ENCODE measurements at regions not wholly inside any gene's neighbourhood (a gene's known extent, or its start where the extent isn't known, plus 50 kb on each side); places are given as distances from the start of the nearest gene placed in this dataset.

- no peak overlapping the region for H3K4ac ChIP-seq (ENCODE audit: low read depth, low read length)
- peak overlapping the region; percentile 38; the same call in 1 of the 2 replicates for H2BK120ac ChIP-seq (ENCODE audit: low read depth, low read length)
- H2AK5ac ChIP-seq (ENCODE audit: low read depth, low read length), result no peak overlapping the region
- peak overlapping the region; percentile 39; the same call in 1 of the 2 replicates for H2BK20ac ChIP-seq (ENCODE audit: low read depth, low read length)
- no peak for DNase-seq
- H3K4me1 ChIP-seq (ENCODE audit: control insufficient read depth, insufficient read depth, low read length), result peaks cover 16% of the 10 kb centered on the region
- no peaks in the 10 kb centered on the region for H3K79me1 ChIP-seq (ENCODE audit: low read depth in 1 of 2, low read length in 2 of 2)
- H4K8ac ChIP-seq (ENCODE audit: low read depth in 2 of 2, low read length in 2 of 2), result no peak overlapping the region
- intact Hi-C loops (cut with micrococcal nuclease), result no loop called here
- H3K23ac ChIP-seq (ENCODE audit: low read depth, low read length), result 0 out of 2 replicates have a peak overlapping the region, but pooled peaks have one; percentile 16
- no peak overlapping the region for H2AK9ac ChIP-seq (replicated peaks; ENCODE audit: low read depth, low read length, poor library complexity)
- BruUV-seq (replicated peaks), result no TSS peak
- no peak overlapping the region for H3K4me2 ChIP-seq (ENCODE audit: low read depth, low read length)
- no peak overlapping the region for H3K4me3 ChIP-seq (ENCODE audit: insufficient read depth, low read depth, low read length)
- TF ChIP-seq MXI1 (IDR thresholded peaks at IDR 0.05; ENCODE audit: borderline replicate concordance, low read depth, low read length), result no peak
- TF ChIP-seq, protein P1, sequence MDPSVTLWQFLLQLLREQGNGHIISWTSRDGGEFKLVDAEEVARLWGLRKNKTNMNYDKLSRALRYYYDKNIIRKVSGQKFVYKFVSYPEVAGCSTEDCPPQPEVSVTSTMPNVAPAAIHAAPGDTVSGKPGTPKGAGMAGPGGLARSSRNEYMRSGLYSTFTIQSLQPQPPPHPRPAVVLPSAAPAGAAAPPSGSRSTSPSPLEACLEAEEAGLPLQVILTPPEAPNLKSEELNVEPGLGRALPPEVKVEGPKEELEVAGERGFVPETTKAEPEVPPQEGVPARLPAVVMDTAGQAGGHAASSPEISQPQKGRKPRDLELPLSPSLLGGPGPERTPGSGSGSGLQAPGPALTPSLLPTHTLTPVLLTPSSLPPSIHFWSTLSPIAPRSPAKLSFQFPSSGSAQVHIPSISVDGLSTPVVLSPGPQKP (IDR thresholded peaks at IDR 0.05; ENCODE audit: borderline replicate concordance, low read depth, low read length), result no peak
- no peak for TF ChIP-seq CEBPB (IDR thresholded peaks at IDR 0.05; ENCODE audit: low read depth, low read length)
- TF ChIP-seq RAD21 (IDR thresholded peaks at IDR 0.05; ENCODE audit: low read length), result no peak
- no peak for TF ChIP-seq CTCF (conservative IDR thresholded peaks at IDR 0.05; ENCODE audit: low read depth, low read length)
- TF ChIP-seq BHLHE40 (IDR thresholded peaks at IDR 0.05; ENCODE audit: low read depth, low read length), result no peak
- no peak for TF ChIP-seq MAFK (IDR thresholded peaks at IDR 0.05; ENCODE audit: low read depth, low read length)
- no peak for TF ChIP-seq RCOR1 (IDR thresholded peaks at IDR 0.05; ENCODE audit: insufficient replicate concordance, low read length)
- TF ChIP-seq MAZ (IDR thresholded peaks at IDR 0.05; ENCODE audit: borderline replicate concordance, low read depth, low read length), result no peak
- TF ChIP-seq, protein P2, sequence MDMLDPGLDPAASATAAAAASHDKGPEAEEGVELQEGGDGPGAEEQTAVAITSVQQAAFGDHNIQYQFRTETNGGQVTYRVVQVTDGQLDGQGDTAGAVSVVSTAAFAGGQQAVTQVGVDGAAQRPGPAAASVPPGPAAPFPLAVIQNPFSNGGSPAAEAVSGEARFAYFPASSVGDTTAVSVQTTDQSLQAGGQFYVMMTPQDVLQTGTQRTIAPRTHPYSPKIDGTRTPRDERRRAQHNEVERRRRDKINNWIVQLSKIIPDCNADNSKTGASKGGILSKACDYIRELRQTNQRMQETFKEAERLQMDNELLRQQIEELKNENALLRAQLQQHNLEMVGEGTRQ (IDR thresholded peaks at IDR 0.05; ENCODE audit: low read depth, low read length), result no peak
- no peak for TF ChIP-seq FOS (IDR thresholded peaks at IDR 0.05; ENCODE audit: low read depth, low read length)
- no peak for TF ChIP-seq RFX5 (IDR thresholded peaks at IDR 0.05; ENCODE audit: low read depth, low read length)
- no peak for TF ChIP-seq POLR2A (IDR thresholded peaks at IDR 0.05; ENCODE audit: low read depth, low read length)
- no peak for TF ChIP-seq CHD1 (IDR thresholded peaks at IDR 0.05; ENCODE audit: low read depth, low read length)
- no peak for TF ChIP-seq SMC3 (IDR thresholded peaks at IDR 0.05; ENCODE audit: low read depth, low read length)
- no peak for TF ChIP-seq NFE2L2 (IDR thresholded peaks at IDR 0.05; ENCODE audit: low read depth, low read length)
- POLR2A ChIA-PET (ENCODE audit: unreplicated experiment), result no interaction called here
- ATAC-seq (ENCODE audit: low read depth), result no peak
- no peak overlapping the region for H3K9ac ChIP-seq (ENCODE audit: low read depth, low read length)
- no peaks in the 10 kb centered on the region for H3K9me3 ChIP-seq (ENCODE audit: control insufficient read depth, insufficient read depth, low read length)
- H3K56ac ChIP-seq (ENCODE audit: extremely low read depth, insufficient read depth, low read length), result no peak overlapping the region
- H4K5ac ChIP-seq (ENCODE audit: low read depth, low read length), result no peak overlapping the region
- H4K20me1 ChIP-seq (ENCODE audit: insufficient read depth, low read length), result no peaks in the 10 kb centered on the region
- H3K36me3 ChIP-seq (ENCODE audit: control insufficient read depth, insufficient read depth, low read length), result no peaks in the 10 kb centered on the region
- no peak overlapping the region for H2BK15ac ChIP-seq (ENCODE audit: low read depth, low read length)
- no peaks in the 10 kb centered on the region for H3K27me3 ChIP-seq (ENCODE audit: control insufficient read depth, insufficient read depth, low read length)
- H3K14ac ChIP-seq (replicated peaks; ENCODE audit: low read depth, low read length), result 0 out of 2 replicates have a peak overlapping the region, but pooled peaks have one; percentile 2
- dilution Hi-C loops (cut with HindIII; ENCODE audit: low sequenced_read_pairs, unreplicated experiment), result no loop called here
- H4K91ac ChIP-seq (ENCODE audit: insufficient read depth, low read depth, low read length), result no peak overlapping the region
- peak overlapping the region; percentile 1 for H2AFZ ChIP-seq (replicated peaks; ENCODE audit: low read length, poor library complexity)
- H3K9me1 ChIP-seq (ENCODE audit: insufficient read depth, low read length), result 0 out of 2 replicates have a peak, but pooled peaks cover 5% of the 10 kb centered on the region
- H3K27ac ChIP-seq (ENCODE audit: insufficient read depth, low read length), result no peak overlapping the region
- no peak overlapping the region for H3K18ac ChIP-seq (ENCODE audit: low read depth, low read length)
- in situ Hi-C loops (cut with MboI; ENCODE audit: low sequenced_read_pairs), result no loop called here
- no peak overlapping the region for H2BK5ac ChIP-seq (ENCODE audit: low read depth, low read length, poor library complexity, severe bottlenecking)
- CTCF ChIA-PET, result no interaction called here
Observed at GRCh38 chr7:110595694-110596093, 495.2 kb upstream of the LRRN3 start.
